Right lobe of liver (tissue), 4 donors: ENCODE measurements at regions not wholly inside any gene's neighbourhood (a gene's known extent, or its start where the extent isn't known, plus 50 kb on each side); places are given as distances from the start of the nearest gene placed in this dataset.

Experiments used
- CTCF ChIP-seq, 4 donors: fragments of 200-600 bp in 3 of 4; fragments of 450-650 bp in 1 of 4; IDR thresholded peaks; one replicate each; pipeline versions ENCODE4 v1.5.1 to v1.8.0; 2016 to 2022; ENCODE audit warnings: antibody characterized with exemption in 4 of 4, mild to moderate bottlenecking in 2 of 4
- POLR2A ChIP-seq: fragments of 450-650 bp; IDR thresholded peaks from one replicate; pipeline ENCODE4 v1.6.1; 2017; ENCODE audit warnings: antibody characterized with exemption, mild to moderate bottlenecking
- donor health status: DM: no; HTN: no; CAD: no.
- donor health status: DM: no; HTN: no; CAD: no.
- donor health status: DM: no; HTN: yes; CAD: no.

- TF ChIP-seq CTCF (IDR thresholded peaks at IDR 0.05): no peak
- TF ChIP-seq POLR2A: no peak
Measured at GRCh38 chrX:63855896-63856295, 70.9 kb upstream of the ARHGEF9 start.
